ENCODE measurements at regions not wholly inside any gene's neighbourhood (a gene's known extent, or its start where the extent isn't known, plus 50 kb on each side); places are given as distances from the start of the nearest gene placed in this dataset.

DNA sequence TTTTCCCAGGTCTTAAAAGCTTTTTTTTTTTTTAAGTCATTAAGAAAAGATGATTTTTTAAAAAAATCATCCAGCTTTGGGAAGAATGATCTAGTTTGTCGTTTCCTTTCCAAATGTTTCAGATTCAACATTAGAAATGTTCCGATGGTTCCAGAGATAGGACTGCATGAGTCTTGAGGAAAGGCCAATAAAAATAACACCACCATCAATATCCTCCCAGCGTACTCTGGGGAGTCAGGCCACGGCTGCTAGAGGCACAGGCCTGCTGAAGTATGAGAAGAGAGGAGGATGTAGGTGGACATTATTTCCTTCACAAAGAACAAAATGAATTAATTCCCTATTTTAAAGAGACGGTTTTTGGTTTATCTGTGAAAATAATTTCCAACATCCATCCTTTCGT lies 60.0 kb upstream of the SHISA2 start:
- TF ChIP-seq, protein P1, sequence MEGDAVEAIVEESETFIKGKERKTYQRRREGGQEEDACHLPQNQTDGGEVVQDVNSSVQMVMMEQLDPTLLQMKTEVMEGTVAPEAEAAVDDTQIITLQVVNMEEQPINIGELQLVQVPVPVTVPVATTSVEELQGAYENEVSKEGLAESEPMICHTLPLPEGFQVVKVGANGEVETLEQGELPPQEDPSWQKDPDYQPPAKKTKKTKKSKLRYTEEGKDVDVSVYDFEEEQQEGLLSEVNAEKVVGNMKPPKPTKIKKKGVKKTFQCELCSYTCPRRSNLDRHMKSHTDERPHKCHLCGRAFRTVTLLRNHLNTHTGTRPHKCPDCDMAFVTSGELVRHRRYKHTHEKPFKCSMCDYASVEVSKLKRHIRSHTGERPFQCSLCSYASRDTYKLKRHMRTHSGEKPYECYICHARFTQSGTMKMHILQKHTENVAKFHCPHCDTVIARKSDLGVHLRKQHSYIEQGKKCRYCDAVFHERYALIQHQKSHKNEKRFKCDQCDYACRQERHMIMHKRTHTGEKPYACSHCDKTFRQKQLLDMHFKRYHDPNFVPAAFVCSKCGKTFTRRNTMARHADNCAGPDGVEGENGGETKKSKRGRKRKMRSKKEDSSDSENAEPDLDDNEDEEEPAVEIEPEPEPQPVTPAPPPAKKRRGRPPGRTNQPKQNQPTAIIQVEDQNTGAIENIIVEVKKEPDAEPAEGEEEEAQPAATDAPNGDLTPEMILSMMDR (IDR thresholded peaks at IDR 0.05; ENCODE audit: low read length) = no peak
- TF ChIP-seq EZH2 (optimal IDR thresholded peaks at IDR 0.05; ENCODE audit: low read depth, low read length) = no peak
- TF ChIP-seq EZH2phosphoT487 (IDR thresholded peaks at IDR 0.05; ENCODE audit: low read length) = no peak

All from MM.1S (cell line).